Thymus (tissue), 11 donors: ENCODE measurements at regions not wholly inside any gene's neighbourhood (a gene's known extent, or its start where the extent isn't known, plus 50 kb on each side); places are given as distances from the start of the nearest gene placed in this dataset.

Experiments used
- DNase-seq, 9 donors: peaks; one replicate each; pipeline ENCODE4 v3.0.0-alpha.2; 2013; ENCODE audit warnings: low spot score in 9 of 9, low read depth in 6 of 9, missing footprints in 1 of 9
- H3K27ac ChIP-seq, 2 donors: one replicate each; pipeline ENCODE4 v1.5.1; 2013; ENCODE audit warnings: control low read depth in 1 of 2, low read depth in 1 of 2, low read length in 1 of 2, mild to moderate bottlenecking in 1 of 2, moderate library complexity in 1 of 2
- H3K27me3 ChIP-seq, 2 donors: one replicate each; pipeline ENCODE4 v1.5.1; 2013; ENCODE audit warnings: low read length in 1 of 2; ENCODE audit not compliant: control insufficient read depth in 2 of 2, insufficient read depth in 1 of 2
- H3K36me3 ChIP-seq, 2 donors: one replicate each; pipeline ENCODE4 v1.5.1; 2013; ENCODE audit warnings: low read length in 1 of 2, mild to moderate bottlenecking in 1 of 2, moderate library complexity in 1 of 2; ENCODE audit not compliant: control insufficient read depth in 2 of 2, insufficient read depth in 2 of 2
- H3K4me1 ChIP-seq, 2 donors: one replicate each; pipeline ENCODE4 v1.5.1; 2013; ENCODE audit warnings: low read length in 2 of 2; ENCODE audit not compliant: control insufficient read depth in 2 of 2, insufficient read depth in 2 of 2
- H3K4me3 ChIP-seq, 2 donors: one replicate each; pipeline ENCODE4 v1.5.1; 2013; ENCODE audit warnings: low read length in 2 of 2, control low read depth in 1 of 2, mild to moderate bottlenecking in 1 of 2
- H3K9me3 ChIP-seq, 2 donors: one replicate each; pipeline ENCODE4 v1.5.1; 2013; ENCODE audit warnings: low read length in 1 of 2, mild to moderate bottlenecking in 1 of 2; ENCODE audit not compliant: control insufficient read depth in 2 of 2, insufficient read depth in 1 of 2
- WGBS: extraction: QIAGEN DNeasy Blood & Tissue Kit; methylation state at CpG from one replicate; pipeline ENCODE4 v1.1.7; 2013; 5-methylcytosine and 5-hydroxymethylcytosine counted together
- donor health status: healthy.

GRCh38 chr5:155264809-155265208 is 251.3 kb downstream of the KIF4B start:
- no peak overlapping the region for H3K27ac ChIP-seq
- DNase-seq, result no peak
- no peaks in the 10 kb centered on the region for H3K36me3 ChIP-seq
- no peak overlapping the region for H3K4me3 ChIP-seq
- no peaks in the 10 kb centered on the region for H3K27me3 ChIP-seq
- WGBS, result 89% methylated on average over 5 of the region's 5 CpGs
- no peaks in the 10 kb centered on the region for H3K9me3 ChIP-seq
- no peaks in the 10 kb centered on the region for H3K4me1 ChIP-seq

- Histone ChIP-seq H3K4me3 (no peak overlapping the region), H3K9me3 (no peaks in the 10 kb centered on the region), H3K27ac (no peak overlapping the region), H3K27me3 (no peaks in the 10 kb centered on the region), H3K36me3 (no peaks in the 10 kb centered on the region), H3K4me1 (no peaks in the 10 kb centered on the region)
- WGBS, result 87% methylated on average over 2 of the region's 2 CpGs
- DNase-seq, result no peak
Observed at GRCh38 chr5:155268770-155269425, 255.3 kb downstream of the KIF4B start.

- 45% methylated on average over 3 of the region's 3 CpGs for WGBS
- no peaks in the 10 kb centered on the region for H3K9me3 ChIP-seq
- no peaks in the 10 kb centered on the region for H3K4me1 ChIP-seq
- H3K27me3 ChIP-seq, result no peaks in the 10 kb centered on the region
- DNase-seq, result no peak
- no peaks in the 10 kb centered on the region for H3K36me3 ChIP-seq
- H3K4me3 ChIP-seq, result no peak overlapping the region
- no peak overlapping the region for H3K27ac ChIP-seq
Observed at GRCh38 chr5:155270725-155271124, 257.2 kb downstream of the KIF4B start.

GRCh38 chr5:155274484-155274883 is 260.9 kb downstream of the KIF4B start:
- WGBS, result 14% methylated on average over 5 of the region's 5 CpGs
- Histone ChIP-seq H3K27ac (no peak overlapping the region), H3K4me1 (no peaks in the 10 kb centered on the region), H3K27me3 (no peaks in the 10 kb centered on the region), H3K9me3 (no peaks in the 10 kb centered on the region), H3K36me3 (no peaks in the 10 kb centered on the region), H3K4me3 (no peak overlapping the region)
- no peak for DNase-seq

- DNase-seq, result no peak
- Histone ChIP-seq H3K4me1 (no peaks in the 10 kb centered on the region), H3K36me3 (no peaks in the 10 kb centered on the region), H3K9me3 (no peaks in the 10 kb centered on the region), H3K4me3 (no peak overlapping the region), H3K27ac (no peak overlapping the region), H3K27me3 (no peaks in the 10 kb centered on the region)
- 83% methylated on average over 6 of the region's 6 CpGs for WGBS
Observed at GRCh38 chr5:155275222-155275621, 261.7 kb downstream of the KIF4B start.

- H3K4me1 ChIP-seq, result no peaks in the 10 kb centered on the region
- no peaks in the 10 kb centered on the region for H3K9me3 ChIP-seq
- no peaks in the 10 kb centered on the region for H3K27me3 ChIP-seq
- no peak overlapping the region for H3K4me3 ChIP-seq
- no peak overlapping the region for H3K27ac ChIP-seq
- no peaks in the 10 kb centered on the region for H3K36me3 ChIP-seq
- 90% methylated on average over 3 of the region's 3 CpGs for WGBS
- no peak for DNase-seq
Observed at GRCh38 chr5:155276231-155276630, 262.7 kb downstream of the KIF4B start.

GRCh38 chr5:155278532-155278931 is 265.0 kb downstream of the KIF4B start:
- Histone ChIP-seq H3K36me3 (no peaks in the 10 kb centered on the region), H3K27me3 (no peaks in the 10 kb centered on the region), H3K4me1 (no peaks in the 10 kb centered on the region), H3K9me3 (no peaks in the 10 kb centered on the region), H3K4me3 (no peak overlapping the region), H3K27ac (no peak overlapping the region)
- WGBS, result 76% methylated on average over 4 of the region's 4 CpGs
- DNase-seq, result no peak

GRCh38 chr5:155282503-155283107 is 269.1 kb downstream of the KIF4B start:
- H3K27me3 ChIP-seq, result no peaks in the 10 kb centered on the region
- no peaks in the 10 kb centered on the region for H3K36me3 ChIP-seq
- H3K4me1 ChIP-seq, result no peaks in the 10 kb centered on the region
- no peak overlapping the region for H3K4me3 ChIP-seq
- 73% methylated on average over 6 of the region's 6 CpGs for WGBS
- H3K27ac ChIP-seq, result no peak overlapping the region
- H3K9me3 ChIP-seq, result no peaks in the 10 kb centered on the region
- no peak for DNase-seq

- H3K27ac ChIP-seq, result no peak overlapping the region
- 27% methylated on average over 1 of the region's 1 CpG for WGBS
- no peaks in the 10 kb centered on the region for H3K9me3 ChIP-seq
- H3K4me3 ChIP-seq, result no peak overlapping the region
- no peaks in the 10 kb centered on the region for H3K27me3 ChIP-seq
- no peak for DNase-seq
- H3K36me3 ChIP-seq, result no peaks in the 10 kb centered on the region
- H3K4me1 ChIP-seq, result no peaks in the 10 kb centered on the region
Observed at GRCh38 chr5:155285706-155286105, 272.2 kb downstream of the KIF4B start.
